ENCODE measurements at regions not wholly inside any gene's neighbourhood (a gene's known extent, or its start where the extent isn't known, plus 50 kb on each side); places are given as distances from the start of the nearest gene placed in this dataset.

DNA sequence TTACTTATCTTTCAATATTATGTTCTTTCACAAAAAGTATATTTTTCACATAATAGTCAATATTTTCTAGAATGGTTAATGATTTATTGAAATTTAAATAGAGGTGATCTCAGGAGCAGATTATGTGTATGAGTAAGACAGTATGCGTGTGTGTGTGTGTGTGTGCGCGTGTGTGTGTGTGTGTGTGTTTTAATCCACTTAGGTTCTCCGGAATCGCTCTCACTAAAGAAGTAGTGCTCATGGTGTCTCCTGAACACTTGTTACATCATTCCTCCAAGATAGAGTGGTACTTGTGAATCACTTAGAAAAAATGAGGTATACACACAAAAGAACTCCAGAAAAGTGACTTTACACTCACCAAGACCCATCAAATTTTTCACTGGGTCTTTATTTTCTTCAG, 91.0 kb upstream of the KCNH7 start:
- no peaks in the 10 kb centered on the region for H3K27me3 ChIP-seq (replicated peaks in 1 of 4; ENCODE audit: control extremely low read depth in 1 of 4, control insufficient read depth in 3 of 4, insufficient read depth in 4 of 4, low read length in 3 of 4)
- TF ChIP-seq, protein P1, sequence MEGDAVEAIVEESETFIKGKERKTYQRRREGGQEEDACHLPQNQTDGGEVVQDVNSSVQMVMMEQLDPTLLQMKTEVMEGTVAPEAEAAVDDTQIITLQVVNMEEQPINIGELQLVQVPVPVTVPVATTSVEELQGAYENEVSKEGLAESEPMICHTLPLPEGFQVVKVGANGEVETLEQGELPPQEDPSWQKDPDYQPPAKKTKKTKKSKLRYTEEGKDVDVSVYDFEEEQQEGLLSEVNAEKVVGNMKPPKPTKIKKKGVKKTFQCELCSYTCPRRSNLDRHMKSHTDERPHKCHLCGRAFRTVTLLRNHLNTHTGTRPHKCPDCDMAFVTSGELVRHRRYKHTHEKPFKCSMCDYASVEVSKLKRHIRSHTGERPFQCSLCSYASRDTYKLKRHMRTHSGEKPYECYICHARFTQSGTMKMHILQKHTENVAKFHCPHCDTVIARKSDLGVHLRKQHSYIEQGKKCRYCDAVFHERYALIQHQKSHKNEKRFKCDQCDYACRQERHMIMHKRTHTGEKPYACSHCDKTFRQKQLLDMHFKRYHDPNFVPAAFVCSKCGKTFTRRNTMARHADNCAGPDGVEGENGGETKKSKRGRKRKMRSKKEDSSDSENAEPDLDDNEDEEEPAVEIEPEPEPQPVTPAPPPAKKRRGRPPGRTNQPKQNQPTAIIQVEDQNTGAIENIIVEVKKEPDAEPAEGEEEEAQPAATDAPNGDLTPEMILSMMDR (IDR thresholded peaks at IDR 0.05) = no peak
- TF ChIP-seq EZH2 (IDR thresholded peaks at IDR 0.05; ENCODE audit: borderline replicate concordance, insufficient read depth, low read depth, low read length, poor library complexity, severe bottlenecking) = no peak
- no peak overlapping the region for H3K9ac ChIP-seq (ENCODE audit: low read length)
- ChIA-PET POLR2A (no interaction called here), CTCF (no interaction called here)
- no peaks in the 10 kb centered on the region for H3K79me2 ChIP-seq (ENCODE audit: control insufficient read depth, insufficient read depth, low read length)
- no peaks in the 10 kb centered on the region for H3K9me3 ChIP-seq (ENCODE audit: control extremely low read depth in 1 of 3, control insufficient read depth in 2 of 3, insufficient read depth in 1 of 3, low read length in 2 of 3)
- H3K9me3 Mint-ChIP-seq (ENCODE audit: insufficient read depth) = no peaks in the 10 kb centered on the region
- WGBS (ENCODE audit: insufficient coverage) = no CpG with 5 or more reads among the region's 5 CpGs
- H3K4me1 Mint-ChIP-seq = no peaks in the 10 kb centered on the region
- no peaks in the 10 kb centered on the region for H3K4me1 ChIP-seq (ENCODE audit: control insufficient read depth in 2 of 2, insufficient read depth in 2 of 2, low read length in 2 of 2)
- no peaks in the 10 kb centered on the region for H3K27me3 Mint-ChIP-seq
- no peak for ATAC-seq (ENCODE audit: low read depth)
- H3K4me3 Mint-ChIP-seq = no peak overlapping the region
- H4K20me1 ChIP-seq (ENCODE audit: control insufficient read depth, insufficient read depth, low read length, poor library complexity, severe bottlenecking) = no peaks in the 10 kb centered on the region
- DNase-seq = no peak
- H3K4me2 ChIP-seq (replicated peaks; ENCODE audit: low read depth, low read length, poor library complexity, severe bottlenecking) = no peak overlapping the region
- H3K27ac Mint-ChIP-seq = no peak overlapping the region
- H3K27ac ChIP-seq (ENCODE audit: low read length in 2 of 2) = no peak overlapping the region
- intact Hi-C loops (cut with micrococcal nuclease) = no loop called here
- no peaks in the 10 kb centered on the region for H3K36me3 ChIP-seq (replicated peaks in 1 of 2; ENCODE audit: control extremely low read depth in 1 of 2, control insufficient read depth in 1 of 2, extremely low read depth in 1 of 2, insufficient read depth in 2 of 2, low read length in 1 of 2)
- H2AFZ ChIP-seq (ENCODE audit: insufficient read depth, low read depth, low read length, poor library complexity, severe bottlenecking) = no peak overlapping the region
- H3K4me3 ChIP-seq (ENCODE audit: control extremely low read depth in 1 of 5, extremely low read depth in 1 of 5, insufficient read depth in 1 of 5, low read depth in 2 of 5, low read length in 4 of 5) = no peak overlapping the region

DNA sequence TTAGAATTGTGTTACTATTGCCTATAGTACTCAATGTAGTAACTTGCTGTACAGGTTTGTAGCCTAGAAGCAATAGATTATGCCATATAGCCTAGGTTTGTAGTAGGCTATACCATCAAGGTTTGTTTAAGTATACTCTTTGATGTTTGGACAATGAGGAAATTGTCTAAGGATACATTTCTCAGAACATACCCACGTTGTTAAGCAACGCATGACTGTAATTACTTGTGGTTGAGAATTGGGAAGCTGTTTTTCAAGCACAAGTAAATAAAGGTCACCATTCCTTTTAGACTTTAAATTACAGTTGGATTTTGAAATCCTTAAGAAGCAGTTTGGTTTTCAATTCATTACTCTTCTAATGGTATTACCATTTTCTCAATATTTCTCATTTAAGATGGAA, 89.8 kb upstream of the KCNH7 start:
- intact Hi-C loops (cut with micrococcal nuclease) = no loop called here
- CTCF ChIA-PET = no interaction called here
- no peak for DNase-seq

More for the DNA sequence above, 89.8 kb upstream of the KCNH7 start:
- Histone ChIP-seq H3K27me3 (replicated peaks in 1 of 4; ENCODE audit: control extremely low read depth in 1 of 4, control insufficient read depth in 3 of 4, insufficient read depth in 4 of 4, low read length in 3 of 4) (no peaks in the 10 kb centered on the region), H2AFZ (ENCODE audit: insufficient read depth, low read depth, low read length, poor library complexity, severe bottlenecking) (no peak overlapping the region), H3K4me2 (replicated peaks; ENCODE audit: low read depth, low read length, poor library complexity, severe bottlenecking) (no peak overlapping the region), H3K27ac (ENCODE audit: low read length in 2 of 2) (no peak overlapping the region), H3K9ac (ENCODE audit: low read length) (no peak overlapping the region), H3K9me3 (ENCODE audit: control extremely low read depth in 1 of 3, control insufficient read depth in 2 of 3, insufficient read depth in 1 of 3, low read length in 2 of 3) (no peaks in the 10 kb centered on the region), H3K79me2 (ENCODE audit: control insufficient read depth, insufficient read depth, low read length) (no peaks in the 10 kb centered on the region), H3K4me3 (ENCODE audit: control extremely low read depth in 1 of 5, extremely low read depth in 1 of 5, insufficient read depth in 1 of 5, low read depth in 2 of 5, low read length in 4 of 5) (no peak overlapping the region), H3K4me1 (ENCODE audit: control insufficient read depth in 2 of 2, insufficient read depth in 2 of 2, low read length in 2 of 2) (no peaks in the 10 kb centered on the region), H3K36me3 (replicated peaks in 1 of 2; ENCODE audit: control extremely low read depth in 1 of 2, control insufficient read depth in 1 of 2, extremely low read depth in 1 of 2, insufficient read depth in 2 of 2, low read length in 1 of 2) (no peaks in the 10 kb centered on the region), H4K20me1 (ENCODE audit: control insufficient read depth, insufficient read depth, low read length, poor library complexity, severe bottlenecking) (no peaks in the 10 kb centered on the region)
- POLR2A ChIA-PET = no interaction called here
- Mint-ChIP-seq H3K4me3 (no peak overlapping the region), H3K4me1 (no peaks in the 10 kb centered on the region), H3K27me3 (no peaks in the 10 kb centered on the region), H3K27ac (no peak overlapping the region), H3K9me3 (ENCODE audit: insufficient read depth) (no peaks in the 10 kb centered on the region)
- no peak for ATAC-seq (ENCODE audit: low read depth)
- TF ChIP-seq, protein P1 (IDR thresholded peaks at IDR 0.05) = no peak
- TF ChIP-seq EZH2 (IDR thresholded peaks at IDR 0.05; ENCODE audit: borderline replicate concordance, insufficient read depth, low read depth, low read length, poor library complexity, severe bottlenecking) = no peak
- no CpG with 5 or more reads among the region's 2 CpGs for WGBS (ENCODE audit: insufficient coverage)
